ENCODE measurements at regions not wholly inside any gene's neighbourhood (a gene's known extent, or its start where the extent isn't known, plus 50 kb on each side); places are given as distances from the start of the nearest gene placed in this dataset.

- Histone ChIP-seq H3K9me2 (replicated peaks; ENCODE audit: control insufficient read depth, low read length) (no peaks in the 10 kb centered on the region), H3K9me3 (ENCODE audit: control insufficient read depth, insufficient read depth, low read length) (no peaks in the 10 kb centered on the region), H3K4me2 (ENCODE audit: low read length) (no peak overlapping the region), H3K27ac (ENCODE audit: low read depth, low read length) (no peak overlapping the region), H3K4me1 (ENCODE audit: control insufficient read depth, low read length) (no peaks in the 10 kb centered on the region), H3F3A (ENCODE audit: control insufficient read depth, insufficient read depth) (no peaks in the 10 kb centered on the region), H3K36me3 (ENCODE audit: control insufficient read depth, low read length) (no peaks in the 10 kb centered on the region), H3K4me3 (ENCODE audit: low read length) (no peak overlapping the region), H3K79me2 (ENCODE audit: control insufficient read depth, low read length) (no peaks in the 10 kb centered on the region), H4K20me1 (ENCODE audit: control insufficient read depth, insufficient read depth, low read depth, low read length) (no peaks in the 10 kb centered on the region), H3K27me3 (ENCODE audit: control insufficient read depth, low read length) (no peaks in the 10 kb centered on the region)
- TF ChIP-seq CTCF (IDR thresholded peaks at IDR 0.05; ENCODE audit: low read depth, low read length, poor library complexity, severe bottlenecking) (no peak), EZH2phosphoT487 (IDR thresholded peaks at IDR 0.05; ENCODE audit: borderline replicate concordance, low read length) (no peak)
These were observed 550.0 kb downstream of the BNC2 start for GRCh38 chr9:16320338-16320902.

DNA sequence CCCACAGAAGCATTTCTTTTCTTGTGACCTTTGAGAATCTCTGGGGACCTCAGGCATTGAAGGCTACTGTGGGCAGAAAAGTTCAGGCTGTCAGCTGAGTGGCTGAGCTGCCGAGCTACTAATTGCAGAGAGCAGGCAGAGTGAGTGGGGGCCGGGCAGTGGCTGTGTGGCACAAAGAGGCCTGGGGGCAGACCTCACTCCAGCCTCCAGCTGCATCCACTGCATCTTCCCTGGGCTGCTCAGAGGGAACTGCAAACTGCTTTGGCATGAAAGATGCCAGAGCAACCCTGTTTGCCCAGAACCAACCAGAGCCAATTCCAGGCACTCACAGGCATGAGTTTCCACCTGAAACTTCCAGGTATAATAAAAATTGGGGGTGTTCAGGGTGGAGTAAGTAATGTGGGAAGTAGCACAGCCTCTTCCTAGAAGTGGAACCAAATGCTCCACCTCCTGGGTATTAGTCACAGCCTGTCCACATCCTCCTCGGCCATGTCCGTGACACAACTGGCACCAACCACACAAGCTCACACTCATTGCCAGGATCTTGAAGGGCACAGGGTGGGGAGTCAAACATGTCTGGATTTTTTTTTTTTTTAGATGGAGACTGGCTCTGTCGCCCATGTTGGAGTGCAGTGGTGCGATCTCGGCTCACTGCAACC lies 548.9 kb downstream of the BNC2 start:
- Histone ChIP-seq H3K4me2 (ENCODE audit: low read length) (no peak overlapping the region), H3K79me2 (ENCODE audit: control insufficient read depth, low read length) (no peaks in the 10 kb centered on the region), H3K4me1 (ENCODE audit: control insufficient read depth, low read length) (no peaks in the 10 kb centered on the region), H3F3A (ENCODE audit: control insufficient read depth, insufficient read depth) (no peaks in the 10 kb centered on the region), H3K9me3 (ENCODE audit: control insufficient read depth, insufficient read depth, low read length) (no peaks in the 10 kb centered on the region), H3K36me3 (ENCODE audit: control insufficient read depth, low read length) (no peaks in the 10 kb centered on the region), H3K4me3 (ENCODE audit: low read length) (no peak overlapping the region), H3K27ac (ENCODE audit: low read depth, low read length) (no peak overlapping the region), H4K20me1 (ENCODE audit: control insufficient read depth, insufficient read depth, low read depth, low read length) (no peaks in the 10 kb centered on the region), H3K27me3 (ENCODE audit: control insufficient read depth, low read length) (no peaks in the 10 kb centered on the region), H3K9me2 (replicated peaks; ENCODE audit: control insufficient read depth, low read length) (no peaks in the 10 kb centered on the region)
- TF ChIP-seq EZH2phosphoT487 (IDR thresholded peaks at IDR 0.05; ENCODE audit: borderline replicate concordance, low read length) = no peak
- no peak for TF ChIP-seq CTCF (IDR thresholded peaks at IDR 0.05; ENCODE audit: low read depth, low read length, poor library complexity, severe bottlenecking)

GRCh38 chr9:16322849-16323248 lies 547.6 kb downstream of the BNC2 start:
- Histone ChIP-seq H3K27ac (ENCODE audit: low read depth, low read length) (no peak overlapping the region), H3K9me3 (ENCODE audit: control insufficient read depth, insufficient read depth, low read length) (no peaks in the 10 kb centered on the region), H3K27me3 (ENCODE audit: control insufficient read depth, low read length) (no peaks in the 10 kb centered on the region), H3F3A (ENCODE audit: control insufficient read depth, insufficient read depth) (no peaks in the 10 kb centered on the region), H3K4me2 (ENCODE audit: low read length) (no peak overlapping the region), H3K4me3 (ENCODE audit: low read length) (no peak overlapping the region), H3K79me2 (ENCODE audit: control insufficient read depth, low read length) (no peaks in the 10 kb centered on the region), H3K9me2 (replicated peaks; ENCODE audit: control insufficient read depth, low read length) (no peaks in the 10 kb centered on the region), H3K4me1 (ENCODE audit: control insufficient read depth, low read length) (no peaks in the 10 kb centered on the region), H3K36me3 (ENCODE audit: control insufficient read depth, low read length) (no peaks in the 10 kb centered on the region), H4K20me1 (ENCODE audit: control insufficient read depth, insufficient read depth, low read depth, low read length) (no peaks in the 10 kb centered on the region)
- no peak for TF ChIP-seq EZH2phosphoT487 (IDR thresholded peaks at IDR 0.05; ENCODE audit: borderline replicate concordance, low read length)
- TF ChIP-seq CTCF (IDR thresholded peaks at IDR 0.05; ENCODE audit: low read depth, low read length, poor library complexity, severe bottlenecking) = no peak
